KMS-11 (cell line): ENCODE measurements at regions not wholly inside any gene's neighbourhood (a gene's known extent, or its start where the extent isn't known, plus 50 kb on each side); places are given as distances from the start of the nearest gene placed in this dataset.

ENCODE experiments used
- H2AFZ ChIP-seq: fragments of 200-600 bp; sonication (generic); 2 replicates; pipeline ENCODE4 v1.6.1; 2016; ENCODE audit warnings: antibody characterized with exemption, mixed run types, low read depth
- H3K27ac ChIP-seq: fragments of 200-600 bp; sonication (generic); 2 replicates; pipeline ENCODE4 v1.6.1; 2016; ENCODE audit warnings: mild to moderate bottlenecking, mixed run types
- H3K27me3 ChIP-seq: fragments of 200-600 bp; sonication (generic); 2 replicates; pipeline ENCODE4 v1.6.1; 2017; ENCODE audit warnings: mild to moderate bottlenecking, low read depth, mixed run types, moderate library complexity; ENCODE audit not compliant: insufficient read depth
- H3K36me3 ChIP-seq: fragments of 200-600 bp; sonication (generic); 2 replicates; pipeline ENCODE4 v1.6.1; 2017; ENCODE audit warnings: mild to moderate bottlenecking, mixed run types; ENCODE audit not compliant: insufficient read depth
- H3K4me1 ChIP-seq: fragments of 200-600 bp; sonication (generic); 2 replicates; pipeline ENCODE4 v1.6.1; 2016; ENCODE audit warnings: mild to moderate bottlenecking, low read depth, mixed run types; ENCODE audit not compliant: poor library complexity, severe bottlenecking
- H3K4me2 ChIP-seq: fragments of 200-600 bp; sonication (generic); 2 replicates; pipeline ENCODE4 v1.7.0; 2016; ENCODE audit warnings: mild to moderate bottlenecking, mixed run types
- H3K4me3 ChIP-seq: fragments of 200-600 bp; sonication (generic); IDR thresholded peaks from 2 replicates; pipeline ENCODE4 v1.6.1; 2017; ENCODE audit warnings: low read depth, low read length, mixed read lengths; ENCODE audit not compliant: insufficient read depth
- H3K79me2 ChIP-seq: fragments of 200-600 bp; sonication (generic); 2 replicates; pipeline ENCODE4 v1.6.1; 2016; ENCODE audit warnings: low read depth, mixed run types; ENCODE audit not compliant: insufficient read depth
- H3K9ac ChIP-seq: fragments of 200-600 bp; sonication (generic); 2 replicates; pipeline ENCODE4 v1.6.1; 2016; ENCODE audit warnings: mild to moderate bottlenecking, mixed run types
- H4K20me1 ChIP-seq: fragments of 200-600 bp; sonication (generic); 2 replicates; pipeline ENCODE4 v1.6.1; 2016; ENCODE audit warnings: mild to moderate bottlenecking, mixed run types; ENCODE audit not compliant: insufficient read depth
- TF ChIP-seq, protein P1 (sequence below): fragments of 200-600 bp; sonication (generic); conservative IDR thresholded peaks from 2 replicates; pipeline ENCODE4 v1.6.1; 2017; ENCODE audit warnings: low read depth, mild to moderate bottlenecking, antibody characterized with exemption, low read length, moderate library complexity, mixed read lengths

DNA sequence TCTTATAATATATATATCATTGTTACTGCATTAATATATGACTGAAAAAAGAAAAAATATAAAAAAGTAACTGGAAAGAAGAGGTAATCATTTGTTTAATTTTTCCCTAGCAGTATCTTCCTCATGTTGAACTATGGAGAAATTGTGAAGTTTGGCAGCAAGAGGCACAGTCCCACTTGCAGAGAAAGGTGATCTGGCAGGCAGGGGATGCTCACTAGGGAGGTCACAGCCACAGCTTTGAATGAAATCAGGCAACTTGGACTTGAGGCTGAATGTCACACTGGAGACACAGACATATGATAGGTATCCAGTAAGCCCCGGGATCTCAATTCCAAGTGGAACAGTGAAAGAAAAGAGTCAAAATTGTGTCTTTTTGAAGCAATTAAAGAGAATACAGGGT is 149.9 kb upstream of the RORA start:
- Histone ChIP-seq H3K4me2 (no peak overlapping the region), H2AFZ (no peak overlapping the region), H3K79me2 (no peaks in the 10 kb centered on the region), H3K27ac (no peak overlapping the region), H3K4me3 (no peak overlapping the region), H3K27me3 (no peaks in the 10 kb centered on the region), H3K36me3 (no peaks in the 10 kb centered on the region), H3K9ac (no peak overlapping the region), H4K20me1 (no peaks in the 10 kb centered on the region), H3K4me1 (no peaks in the 10 kb centered on the region)
- TF ChIP-seq, protein P1, sequence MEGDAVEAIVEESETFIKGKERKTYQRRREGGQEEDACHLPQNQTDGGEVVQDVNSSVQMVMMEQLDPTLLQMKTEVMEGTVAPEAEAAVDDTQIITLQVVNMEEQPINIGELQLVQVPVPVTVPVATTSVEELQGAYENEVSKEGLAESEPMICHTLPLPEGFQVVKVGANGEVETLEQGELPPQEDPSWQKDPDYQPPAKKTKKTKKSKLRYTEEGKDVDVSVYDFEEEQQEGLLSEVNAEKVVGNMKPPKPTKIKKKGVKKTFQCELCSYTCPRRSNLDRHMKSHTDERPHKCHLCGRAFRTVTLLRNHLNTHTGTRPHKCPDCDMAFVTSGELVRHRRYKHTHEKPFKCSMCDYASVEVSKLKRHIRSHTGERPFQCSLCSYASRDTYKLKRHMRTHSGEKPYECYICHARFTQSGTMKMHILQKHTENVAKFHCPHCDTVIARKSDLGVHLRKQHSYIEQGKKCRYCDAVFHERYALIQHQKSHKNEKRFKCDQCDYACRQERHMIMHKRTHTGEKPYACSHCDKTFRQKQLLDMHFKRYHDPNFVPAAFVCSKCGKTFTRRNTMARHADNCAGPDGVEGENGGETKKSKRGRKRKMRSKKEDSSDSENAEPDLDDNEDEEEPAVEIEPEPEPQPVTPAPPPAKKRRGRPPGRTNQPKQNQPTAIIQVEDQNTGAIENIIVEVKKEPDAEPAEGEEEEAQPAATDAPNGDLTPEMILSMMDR, result no peak

DNA sequence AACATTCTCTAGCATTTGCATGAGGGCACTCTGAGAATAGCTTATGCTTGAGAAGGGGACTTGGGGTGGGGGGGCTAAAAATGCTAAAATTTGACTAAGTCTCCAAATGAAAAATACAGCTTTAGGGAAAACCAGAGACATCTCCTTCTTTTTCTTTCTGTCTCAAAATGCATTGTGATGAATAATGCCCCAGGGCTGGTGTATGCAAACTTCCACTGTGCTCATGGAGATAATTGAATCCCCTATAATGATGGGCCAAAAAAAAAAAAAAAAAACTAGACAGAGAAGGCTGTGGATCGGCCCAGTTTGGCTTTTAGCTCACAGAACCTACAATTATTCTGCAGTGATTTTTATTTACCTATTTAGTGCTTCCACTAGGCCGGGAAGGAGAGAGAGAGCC is 147.9 kb upstream of the RORA start:
- Histone ChIP-seq H4K20me1 (no peaks in the 10 kb centered on the region), H3K9ac (no peak overlapping the region), H3K27me3 (no peaks in the 10 kb centered on the region), H3K79me2 (no peaks in the 10 kb centered on the region), H2AFZ (no peak overlapping the region), H3K27ac (no peak overlapping the region), H3K4me2 (no peak overlapping the region), H3K36me3 (no peaks in the 10 kb centered on the region), H3K4me1 (no peaks in the 10 kb centered on the region), H3K4me3 (no peak overlapping the region)
- TF ChIP-seq, protein P1, result no peak

DNA sequence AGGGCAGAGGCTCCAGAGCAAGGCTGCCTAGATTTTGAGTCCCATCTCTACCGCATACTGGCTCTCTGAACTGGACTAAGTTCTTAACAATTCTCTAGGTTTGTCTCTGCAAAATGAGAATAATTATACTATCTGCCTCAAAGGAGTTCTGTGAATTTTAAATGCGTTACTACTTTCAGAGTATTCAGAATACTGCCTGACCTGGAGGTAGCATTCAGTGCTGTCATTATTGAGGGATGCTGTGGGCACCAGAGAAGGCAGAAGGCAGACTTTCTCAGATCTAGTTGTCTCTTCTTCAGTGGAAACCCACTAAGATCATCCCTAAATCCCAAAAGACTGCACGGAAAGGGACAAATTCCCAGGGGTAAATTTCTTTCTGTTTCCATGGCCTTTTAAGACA is 147.4 kb upstream of the RORA start:
- TF ChIP-seq, protein P1, result no peak
- H3K27me3 ChIP-seq, result no peaks in the 10 kb centered on the region
- no peaks in the 10 kb centered on the region for H4K20me1 ChIP-seq
- no peak overlapping the region for H3K27ac ChIP-seq
- H3K4me1 ChIP-seq, result no peaks in the 10 kb centered on the region
- no peaks in the 10 kb centered on the region for H3K79me2 ChIP-seq
- no peak overlapping the region for H3K4me2 ChIP-seq
- H3K36me3 ChIP-seq, result no peaks in the 10 kb centered on the region
- no peak overlapping the region for H3K9ac ChIP-seq
- no peak overlapping the region for H3K4me3 ChIP-seq
- no peak overlapping the region for H2AFZ ChIP-seq

DNA sequence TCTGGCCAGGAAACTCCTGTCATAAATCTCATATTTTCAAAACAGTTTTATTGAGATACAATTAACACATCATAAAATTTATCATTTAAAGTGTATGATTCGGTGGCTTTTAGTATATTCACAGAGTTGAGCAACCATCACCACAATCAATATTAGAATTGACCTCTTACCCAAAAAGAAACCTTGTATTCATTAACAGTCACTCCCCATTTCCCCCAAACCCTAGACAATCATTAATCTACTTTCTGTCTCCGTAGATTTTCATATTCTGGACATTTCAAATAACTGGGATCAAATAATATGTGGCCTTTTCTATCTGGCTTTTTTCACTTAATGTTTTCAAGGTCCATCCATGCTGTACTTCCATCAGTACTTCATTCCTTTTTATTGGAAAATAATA is 145.7 kb upstream of the RORA start:
- TF ChIP-seq, protein P1, result no peak
- H2AFZ ChIP-seq, result no peak overlapping the region
- H3K4me1 ChIP-seq, result no peaks in the 10 kb centered on the region
- no peak overlapping the region for H3K4me2 ChIP-seq
- H4K20me1 ChIP-seq, result no peaks in the 10 kb centered on the region
- no peaks in the 10 kb centered on the region for H3K27me3 ChIP-seq
- H3K27ac ChIP-seq, result no peak overlapping the region
- no peaks in the 10 kb centered on the region for H3K36me3 ChIP-seq
- no peak overlapping the region for H3K4me3 ChIP-seq
- H3K9ac ChIP-seq, result no peak overlapping the region
- no peaks in the 10 kb centered on the region for H3K79me2 ChIP-seq

DNA sequence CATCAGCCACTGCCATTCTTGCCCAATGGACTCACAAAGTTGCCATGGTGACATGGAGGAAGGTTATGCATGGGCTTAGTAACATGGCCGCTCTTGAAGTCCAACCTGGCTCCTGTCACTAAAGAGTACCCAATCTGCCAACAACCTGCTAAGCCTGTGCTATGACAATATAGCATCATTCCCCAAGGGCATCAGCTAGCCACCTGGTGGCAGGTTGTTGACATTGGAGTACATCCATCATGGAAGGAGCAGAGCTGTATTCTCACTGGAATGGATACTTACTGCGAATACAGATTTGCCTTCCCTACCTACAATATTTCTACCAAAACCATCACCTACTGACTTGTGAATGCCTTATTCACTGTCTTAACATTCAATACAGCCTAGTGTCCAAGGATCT is 138.9 kb upstream of the RORA start:
- H4K20me1 ChIP-seq, result no peaks in the 10 kb centered on the region
- H3K79me2 ChIP-seq, result no peaks in the 10 kb centered on the region
- no peak overlapping the region for H3K4me3 ChIP-seq
- TF ChIP-seq, protein P1, result no peak
- H3K4me2 ChIP-seq, result no peak overlapping the region
- no peaks in the 10 kb centered on the region for H3K4me1 ChIP-seq
- no peak overlapping the region for H2AFZ ChIP-seq
- no peak overlapping the region for H3K9ac ChIP-seq
- no peaks in the 10 kb centered on the region for H3K27me3 ChIP-seq
- H3K36me3 ChIP-seq, result no peaks in the 10 kb centered on the region
- H3K27ac ChIP-seq, result no peak overlapping the region
